Body of pancreas (tissue), 4 donors: ENCODE measurements at regions not wholly inside any gene's neighbourhood (a gene's known extent, or its start where the extent isn't known, plus 50 kb on each side); places are given as distances from the start of the nearest gene placed in this dataset.

ENCODE experiments used
- ATAC-seq: fragments of 150-250 bp; one replicate; pipeline ENCODE4 v1.9.1; 2016
- DNase-seq, 4 donors: peaks; one replicate each; pipeline ENCODE4 v3.0.0-alpha.2; 2019
- H3K27ac ChIP-seq, 4 donors: fragments of 200-600 bp; sonication (generic); 1 replicate in 3 of 4; 2 replicates in 1 of 4; pipeline versions ENCODE4 v1.5.1 to v1.6.1; 2016 to 2019; ENCODE audit warnings: mild to moderate bottlenecking in 1 of 4, mixed read lengths in 1 of 4, moderate library complexity in 1 of 4
- H3K27me3 ChIP-seq, 2 donors: fragments of 200-600 bp; sonication (generic); one replicate each; pipeline ENCODE4 v1.6.0; 2016; ENCODE audit warnings: mild to moderate bottlenecking in 1 of 2
- H3K36me3 ChIP-seq, 2 donors: fragments of 200-600 bp; sonication (generic); replicated peaks in 1 of 2; 2 replicates each; pipeline ENCODE4 v1.5.1; 2016; ENCODE audit warnings: low read depth in 2 of 2; ENCODE audit not compliant: insufficient read depth in 1 of 2
- H3K4me1 ChIP-seq: fragments of 200-600 bp; sonication (generic); one replicate; pipeline ENCODE4 v1.6.0; 2016
- H3K4me3 ChIP-seq, 2 donors: fragments of 200-600 bp; sonication (generic); 1 replicate in 1 of 2; 2 replicates in 1 of 2; pipeline ENCODE4 v1.5.1; 2016 to 2019
- H3K9me3 ChIP-seq, 3 donors: fragments of 200-600 bp; sonication (generic); 1 replicate in 2 of 3; 2 replicates in 1 of 3; pipeline ENCODE4 v1.5.1; 2016
- POLR2A ChIP-seq, 3 donors: fragments of 450-650 bp; IDR thresholded peaks; one replicate each; pipeline ENCODE4 v1.6.1; 2016; ENCODE audit warnings: antibody characterized with exemption in 3 of 3, mild to moderate bottlenecking in 2 of 3
- WGBS, 2 donors: methylation state at CpG; one replicate each; pipeline ENCODE4 v1.1.5; 2017; 5-methylcytosine and 5-hydroxymethylcytosine counted together
- intact Hi-C: fragments of 100-400 bp; cut with DNase I; formaldehyde crosslinking; loops from one replicate; pipeline ENCODE4 v1.15.1; 2023
- TF ChIP-seq, protein P1 (sequence below), 7 experiments: fragments of 450-650 bp in 4 of 7; fragments of 200-600 bp in 3 of 7; sonication (generic) in 3 of 7; IDR thresholded peaks; one replicate each; pipeline ENCODE4 v1.5.1; 2016 to 2019; ENCODE audit warnings: antibody characterized with exemption in 7 of 7

DNA sequence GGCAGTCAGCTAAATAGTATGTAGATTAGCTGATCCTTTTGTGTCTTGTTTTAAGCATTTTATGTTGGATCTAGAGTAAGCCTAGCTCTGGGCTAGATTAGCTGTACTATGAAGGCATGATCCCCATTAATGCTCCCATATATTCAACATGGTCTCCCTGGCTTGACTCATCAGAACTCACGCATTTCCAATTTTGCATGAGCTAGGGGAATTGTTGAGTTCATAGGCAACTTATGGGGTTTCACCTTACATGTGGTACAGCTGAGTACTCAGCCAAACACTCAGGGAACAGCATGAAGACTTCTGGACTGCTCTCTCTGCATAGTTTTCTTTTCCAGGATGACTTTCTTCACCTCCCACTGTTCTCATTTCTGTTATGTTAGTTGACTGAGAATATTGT lies 248.2 kb downstream of the TMX3 start:
- no peaks in the 10 kb centered on the region for H3K27me3 ChIP-seq
- no peak overlapping the region for H3K27ac ChIP-seq
- no peaks in the 10 kb centered on the region for H3K9me3 ChIP-seq
- no peak overlapping the region for H3K4me3 ChIP-seq
- ATAC-seq, result no peak
- WGBS, 2 donors, result 50 to 83% methylated on average over 1 of the region's 1 CpG
- H3K4me1 ChIP-seq, result no peaks in the 10 kb centered on the region
- H3K36me3 ChIP-seq, result no peaks in the 10 kb centered on the region
- no peak for TF ChIP-seq POLR2A (IDR thresholded peaks at IDR 0.05)
- TF ChIP-seq, protein P1, sequence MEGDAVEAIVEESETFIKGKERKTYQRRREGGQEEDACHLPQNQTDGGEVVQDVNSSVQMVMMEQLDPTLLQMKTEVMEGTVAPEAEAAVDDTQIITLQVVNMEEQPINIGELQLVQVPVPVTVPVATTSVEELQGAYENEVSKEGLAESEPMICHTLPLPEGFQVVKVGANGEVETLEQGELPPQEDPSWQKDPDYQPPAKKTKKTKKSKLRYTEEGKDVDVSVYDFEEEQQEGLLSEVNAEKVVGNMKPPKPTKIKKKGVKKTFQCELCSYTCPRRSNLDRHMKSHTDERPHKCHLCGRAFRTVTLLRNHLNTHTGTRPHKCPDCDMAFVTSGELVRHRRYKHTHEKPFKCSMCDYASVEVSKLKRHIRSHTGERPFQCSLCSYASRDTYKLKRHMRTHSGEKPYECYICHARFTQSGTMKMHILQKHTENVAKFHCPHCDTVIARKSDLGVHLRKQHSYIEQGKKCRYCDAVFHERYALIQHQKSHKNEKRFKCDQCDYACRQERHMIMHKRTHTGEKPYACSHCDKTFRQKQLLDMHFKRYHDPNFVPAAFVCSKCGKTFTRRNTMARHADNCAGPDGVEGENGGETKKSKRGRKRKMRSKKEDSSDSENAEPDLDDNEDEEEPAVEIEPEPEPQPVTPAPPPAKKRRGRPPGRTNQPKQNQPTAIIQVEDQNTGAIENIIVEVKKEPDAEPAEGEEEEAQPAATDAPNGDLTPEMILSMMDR (IDR thresholded peaks at IDR 0.05), result no peak
- intact Hi-C loops, result no loop called here
- no peak for DNase-seq

DNA sequence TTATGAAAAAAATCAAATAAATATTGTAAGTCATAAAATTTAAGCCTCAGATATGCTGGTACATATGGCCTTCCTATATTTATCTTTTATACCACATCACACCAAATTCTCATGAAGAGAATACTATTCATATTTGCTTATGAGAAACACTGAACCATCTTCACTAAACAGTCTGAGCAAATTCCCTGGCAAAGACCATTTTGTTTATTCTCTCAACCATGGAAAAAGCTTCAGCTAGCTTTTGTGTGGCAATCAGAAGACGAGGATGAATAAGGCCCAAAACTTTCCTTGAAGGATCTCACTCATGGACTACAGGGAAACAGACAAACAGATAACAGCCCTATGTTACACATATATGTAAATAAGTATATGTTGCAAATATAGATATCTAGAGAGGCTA lies 252.1 kb downstream of the TMX3 start:
- no peaks in the 10 kb centered on the region for H3K27me3 ChIP-seq
- no peak for DNase-seq
- intact Hi-C loops, result no loop called here
- H3K4me3 ChIP-seq, result no peak overlapping the region
- no peak for ATAC-seq
- H3K9me3 ChIP-seq, result no peaks in the 10 kb centered on the region
- WGBS, 2 donors, result 47 to 59% methylated on average over 1 of the region's 1 CpG
- H3K27ac ChIP-seq, result no peak overlapping the region
- H3K36me3 ChIP-seq, result no peaks in the 10 kb centered on the region
- no peaks in the 10 kb centered on the region for H3K4me1 ChIP-seq
- no peak for TF ChIP-seq POLR2A (IDR thresholded peaks at IDR 0.05)
- TF ChIP-seq, protein P1 (IDR thresholded peaks at IDR 0.05), result no peak

DNA sequence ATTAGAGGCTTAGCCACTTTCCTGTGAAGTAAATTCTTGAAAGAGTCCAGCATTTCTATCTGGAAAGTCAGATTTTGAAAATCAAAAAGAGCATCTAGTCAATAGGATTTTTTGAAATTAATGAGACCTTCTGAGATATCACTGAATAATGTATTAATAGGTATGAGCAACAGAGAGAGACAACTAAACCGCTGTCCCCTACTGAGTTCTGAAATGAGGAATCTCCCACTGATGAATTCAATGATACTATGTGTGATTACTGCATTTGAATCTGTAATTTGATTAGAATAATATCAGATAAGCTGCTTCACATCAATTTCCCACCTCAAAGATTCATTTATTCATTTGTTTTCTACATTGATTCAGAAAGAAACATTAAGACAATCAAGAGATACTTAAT lies 252.8 kb downstream of the TMX3 start:
- TF ChIP-seq POLR2A (IDR thresholded peaks at IDR 0.05), result no peak
- TF ChIP-seq, protein P1 (IDR thresholded peaks at IDR 0.05), result no peak
- Histone ChIP-seq H3K4me1 (no peaks in the 10 kb centered on the region), H3K9me3 (no peaks in the 10 kb centered on the region), H3K27me3 (no peaks in the 10 kb centered on the region), H3K27ac (no peak overlapping the region), H3K4me3 (no peak overlapping the region), H3K36me3 (no peaks in the 10 kb centered on the region)
- intact Hi-C loops, result no loop called here
- DNase-seq (no peak), ATAC-seq (no peak)
- 89 to 100% methylated on average over 1 of the region's 1 CpG for WGBS, 2 donors

DNA sequence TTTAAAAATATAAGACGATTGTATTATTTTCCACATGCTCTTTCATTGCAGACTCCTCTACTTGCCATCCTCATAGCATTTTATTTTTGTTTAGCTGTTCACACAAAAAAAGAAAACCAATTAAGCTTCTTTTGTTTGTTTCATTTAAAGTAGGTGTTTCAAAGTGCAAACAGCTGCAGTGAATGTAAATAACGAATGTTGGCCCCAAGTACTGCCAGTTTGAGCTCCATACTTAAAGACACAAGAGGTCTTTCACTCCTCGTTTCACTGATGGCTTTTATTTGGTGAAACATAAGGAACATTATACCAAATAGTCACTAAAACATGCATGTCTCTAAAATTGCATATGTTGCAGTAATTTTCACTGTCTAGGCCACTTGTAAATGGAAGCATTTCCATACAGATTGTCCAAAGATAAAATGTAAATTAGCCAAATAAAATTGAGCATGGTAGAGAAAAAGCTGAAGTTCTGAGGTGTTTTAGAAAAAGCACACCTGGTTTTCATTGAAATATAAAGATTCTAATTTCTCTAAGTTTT lies 253.4 kb downstream of the TMX3 start:
- no peaks in the 10 kb centered on the region for H3K36me3 ChIP-seq
- H3K27ac ChIP-seq, result no peak overlapping the region
- ATAC-seq (no peak), DNase-seq (no peak)
- no peaks in the 10 kb centered on the region for H3K9me3 ChIP-seq
- intact Hi-C loops, result no loop called here
- no peak for TF ChIP-seq POLR2A (IDR thresholded peaks at IDR 0.05)
- TF ChIP-seq, protein P1 (IDR thresholded peaks at IDR 0.05), result no peak
- WGBS, 2 donors, result 39 to 40% methylated on average over 3 of the region's 3 CpGs
- H3K4me1 ChIP-seq, result no peaks in the 10 kb centered on the region
- H3K27me3 ChIP-seq, result no peaks in the 10 kb centered on the region
- no peak overlapping the region for H3K4me3 ChIP-seq

DNA sequence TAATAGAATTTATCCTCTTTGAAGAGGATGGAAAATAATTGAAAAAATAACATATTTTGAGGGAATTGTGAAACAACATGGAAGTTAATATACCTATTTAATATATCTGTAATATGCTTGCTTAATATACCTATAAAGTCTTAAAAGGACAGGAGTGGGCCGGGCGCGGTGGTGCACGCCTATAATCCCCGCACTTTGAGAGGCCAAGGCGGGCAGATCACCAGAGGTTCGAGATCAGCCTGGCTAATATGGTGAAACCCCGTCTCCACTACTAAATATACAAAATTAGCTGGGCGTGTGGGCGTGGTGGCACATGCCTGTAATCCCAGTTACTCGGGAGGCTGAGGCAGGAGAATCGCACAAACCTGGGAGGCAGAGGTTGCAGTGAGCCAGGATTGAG lies 254.9 kb downstream of the TMX3 start:
- Histone ChIP-seq H3K9me3 (no peaks in the 10 kb centered on the region), H3K27ac (no peak overlapping the region), H3K27me3 (no peaks in the 10 kb centered on the region), H3K4me3 (no peak overlapping the region), H3K36me3 (no peaks in the 10 kb centered on the region), H3K4me1 (no peaks in the 10 kb centered on the region)
- intact Hi-C loops, result no loop called here
- no peak for TF ChIP-seq POLR2A (IDR thresholded peaks at IDR 0.05)
- TF ChIP-seq, protein P1 (IDR thresholded peaks at IDR 0.05), result no peak
- whole genome bisulfite sequencing, 2 donors, result 85 to 86% methylated on average over 12 of the region's 12 CpGs
- DNase-seq, result no peak
- no peak for ATAC-seq
